ENCODE measurements at regions not wholly inside any gene's neighbourhood (a gene's known extent, or its start where the extent isn't known, plus 50 kb on each side); places are given as distances from the start of the nearest gene placed in this dataset.

DNA sequence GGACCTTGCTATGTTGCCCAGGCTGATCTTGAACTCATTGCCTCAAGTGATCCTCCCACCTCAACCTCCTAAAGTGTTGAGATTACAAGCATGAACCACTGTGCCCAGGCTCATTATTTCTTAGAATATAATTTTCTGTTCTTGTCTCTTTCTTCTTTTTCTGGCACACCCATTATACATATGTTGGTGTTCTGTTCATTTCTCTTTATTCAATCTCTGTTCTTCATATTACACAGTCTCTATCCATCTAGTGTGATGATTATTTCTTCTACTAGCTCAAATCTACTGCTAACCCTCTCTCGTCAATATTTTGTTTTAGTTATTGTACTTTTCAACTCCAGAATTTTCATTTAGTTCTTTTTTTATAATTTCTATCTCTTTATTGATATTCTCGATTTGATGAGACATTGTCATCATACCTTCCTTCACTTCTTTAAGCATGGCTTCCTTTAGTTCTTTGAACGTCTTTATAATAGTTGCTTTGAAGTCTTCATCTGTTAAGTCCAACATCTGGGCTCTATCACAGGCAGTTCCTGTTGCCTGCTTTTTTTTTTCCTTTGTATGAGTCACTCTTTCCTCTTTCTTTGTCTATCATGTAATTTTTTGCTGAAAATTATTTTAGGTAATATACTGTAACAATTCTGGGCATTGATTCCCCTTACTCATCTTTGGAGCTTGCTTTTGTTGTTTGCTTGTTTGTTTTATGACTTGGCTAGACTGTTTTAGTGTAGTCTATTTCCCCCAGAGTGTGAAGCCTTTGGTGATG lies 196.4 kb upstream of the NABP1 start:
- TF ChIP-seq, protein P1, sequence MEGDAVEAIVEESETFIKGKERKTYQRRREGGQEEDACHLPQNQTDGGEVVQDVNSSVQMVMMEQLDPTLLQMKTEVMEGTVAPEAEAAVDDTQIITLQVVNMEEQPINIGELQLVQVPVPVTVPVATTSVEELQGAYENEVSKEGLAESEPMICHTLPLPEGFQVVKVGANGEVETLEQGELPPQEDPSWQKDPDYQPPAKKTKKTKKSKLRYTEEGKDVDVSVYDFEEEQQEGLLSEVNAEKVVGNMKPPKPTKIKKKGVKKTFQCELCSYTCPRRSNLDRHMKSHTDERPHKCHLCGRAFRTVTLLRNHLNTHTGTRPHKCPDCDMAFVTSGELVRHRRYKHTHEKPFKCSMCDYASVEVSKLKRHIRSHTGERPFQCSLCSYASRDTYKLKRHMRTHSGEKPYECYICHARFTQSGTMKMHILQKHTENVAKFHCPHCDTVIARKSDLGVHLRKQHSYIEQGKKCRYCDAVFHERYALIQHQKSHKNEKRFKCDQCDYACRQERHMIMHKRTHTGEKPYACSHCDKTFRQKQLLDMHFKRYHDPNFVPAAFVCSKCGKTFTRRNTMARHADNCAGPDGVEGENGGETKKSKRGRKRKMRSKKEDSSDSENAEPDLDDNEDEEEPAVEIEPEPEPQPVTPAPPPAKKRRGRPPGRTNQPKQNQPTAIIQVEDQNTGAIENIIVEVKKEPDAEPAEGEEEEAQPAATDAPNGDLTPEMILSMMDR (IDR thresholded peaks at IDR 0.05; ENCODE audit: poor library complexity): no peak
- TF ChIP-seq EZH2phosphoT487 (IDR thresholded peaks at IDR 0.05; ENCODE audit: low read depth, severe bottlenecking, unreplicated experiment): no peak

All from hepatocyte (in vitro differentiated cells).